ENCODE measurements at regions not wholly inside any gene's neighbourhood (a gene's known extent, or its start where the extent isn't known, plus 50 kb on each side); places are given as distances from the start of the nearest gene placed in this dataset.

- no peaks in the 10 kb centered on the region for H3K4me1 ChIP-seq (ENCODE audit: insufficient read depth, low read length)
- H3K9ac ChIP-seq (ENCODE audit: low read depth, low read length): no peak overlapping the region
- H3K4me3 ChIP-seq (ENCODE audit: low read length): no peak overlapping the region
- no peaks in the 10 kb centered on the region for H3K36me3 ChIP-seq (ENCODE audit: insufficient read depth, low read length)
- no peaks in the 10 kb centered on the region for H3K9me3 ChIP-seq (ENCODE audit: insufficient read depth, low read depth, low read length)
- H3K27ac ChIP-seq (ENCODE audit: low read depth, low read length): no peak overlapping the region
- H3K27me3 ChIP-seq (ENCODE audit: insufficient read depth, low read length): no peaks in the 10 kb centered on the region
- WGBS: 89% methylated on average over 3 of the region's 4 CpGs
Observed at GRCh38 chrX:107530141-107530540, 80.7 kb downstream of the FRMPD3 start.

- no peaks in the 10 kb centered on the region for H3K36me3 ChIP-seq (ENCODE audit: insufficient read depth, low read length)
- no peak overlapping the region for H3K27ac ChIP-seq (ENCODE audit: low read depth, low read length)
- H3K9me3 ChIP-seq (ENCODE audit: insufficient read depth, low read depth, low read length): no peaks in the 10 kb centered on the region
- H3K9ac ChIP-seq (ENCODE audit: low read depth, low read length): no peak overlapping the region
- 31% methylated on average over 5 of the region's 6 CpGs for WGBS
- no peaks in the 10 kb centered on the region for H3K4me1 ChIP-seq (ENCODE audit: insufficient read depth, low read length)
- H3K27me3 ChIP-seq (ENCODE audit: insufficient read depth, low read length): no peaks in the 10 kb centered on the region
- H3K4me3 ChIP-seq (ENCODE audit: low read length): no peak overlapping the region
Observed at GRCh38 chrX:107537815-107538214, 88.4 kb downstream of the FRMPD3 start.

- Histone ChIP-seq H3K9ac (ENCODE audit: low read depth, low read length) (no peak overlapping the region), H3K27me3 (ENCODE audit: insufficient read depth, low read length) (no peaks in the 10 kb centered on the region), H3K36me3 (ENCODE audit: insufficient read depth, low read length) (no peaks in the 10 kb centered on the region), H3K4me1 (ENCODE audit: insufficient read depth, low read length) (no peaks in the 10 kb centered on the region), H3K4me3 (ENCODE audit: low read length) (no peak overlapping the region), H3K9me3 (ENCODE audit: insufficient read depth, low read depth, low read length) (no peaks in the 10 kb centered on the region), H3K27ac (ENCODE audit: low read depth, low read length) (no peak overlapping the region)
- WGBS: 92% methylated on average over 1 of the region's 1 CpG
Observed at GRCh38 chrX:107541244-107541643, 87.1 kb upstream of the PRPS1 start.

GRCh38 chrX:107542040-107542439, 86.3 kb upstream of the PRPS1 start:
- H3K9ac ChIP-seq (ENCODE audit: low read depth, low read length): no peak overlapping the region
- H3K27ac ChIP-seq (ENCODE audit: low read depth, low read length): no peak overlapping the region
- no peak overlapping the region for H3K4me3 ChIP-seq (ENCODE audit: low read length)
- no peaks in the 10 kb centered on the region for H3K9me3 ChIP-seq (ENCODE audit: insufficient read depth, low read depth, low read length)
- no peaks in the 10 kb centered on the region for H3K36me3 ChIP-seq (ENCODE audit: insufficient read depth, low read length)
- no peaks in the 10 kb centered on the region for H3K27me3 ChIP-seq (ENCODE audit: insufficient read depth, low read length)
- H3K4me1 ChIP-seq (ENCODE audit: insufficient read depth, low read length): no peaks in the 10 kb centered on the region

GRCh38 chrX:107542500-107542899, 85.8 kb upstream of the PRPS1 start:
- Histone ChIP-seq H3K36me3 (ENCODE audit: insufficient read depth, low read length) (no peaks in the 10 kb centered on the region), H3K4me3 (ENCODE audit: low read length) (no peak overlapping the region), H3K27ac (ENCODE audit: low read depth, low read length) (no peak overlapping the region), H3K27me3 (ENCODE audit: insufficient read depth, low read length) (no peaks in the 10 kb centered on the region), H3K9me3 (ENCODE audit: insufficient read depth, low read depth, low read length) (no peaks in the 10 kb centered on the region), H3K4me1 (ENCODE audit: insufficient read depth, low read length) (no peaks in the 10 kb centered on the region), H3K9ac (ENCODE audit: low read depth, low read length) (no peak overlapping the region)
- 14% methylated on average over 2 of the region's 2 CpGs for WGBS

- Histone ChIP-seq H3K27me3 (ENCODE audit: insufficient read depth, low read length) (no peaks in the 10 kb centered on the region), H3K4me3 (ENCODE audit: low read length) (no peak overlapping the region), H3K9me3 (ENCODE audit: insufficient read depth, low read depth, low read length) (no peaks in the 10 kb centered on the region), H3K9ac (ENCODE audit: low read depth, low read length) (no peak overlapping the region), H3K4me1 (ENCODE audit: insufficient read depth, low read length) (no peaks in the 10 kb centered on the region), H3K27ac (ENCODE audit: low read depth, low read length) (no peak overlapping the region), H3K36me3 (ENCODE audit: insufficient read depth, low read length) (no peaks in the 10 kb centered on the region)
- WGBS: 91% methylated on average over 7 of the region's 7 CpGs
Observed at GRCh38 chrX:107547621-107548020, 80.7 kb upstream of the PRPS1 start.

GRCh38 chrX:107548775-107549174, 79.5 kb upstream of the PRPS1 start:
- Histone ChIP-seq H3K9ac (ENCODE audit: low read depth, low read length) (no peak overlapping the region), H3K27ac (ENCODE audit: low read depth, low read length) (no peak overlapping the region), H3K4me3 (ENCODE audit: low read length) (no peak overlapping the region), H3K9me3 (ENCODE audit: insufficient read depth, low read depth, low read length) (no peaks in the 10 kb centered on the region), H3K36me3 (ENCODE audit: insufficient read depth, low read length) (no peaks in the 10 kb centered on the region), H3K27me3 (ENCODE audit: insufficient read depth, low read length) (no peaks in the 10 kb centered on the region), H3K4me1 (ENCODE audit: insufficient read depth, low read length) (no peaks in the 10 kb centered on the region)
- WGBS: 93% methylated on average over 3 of the region's 3 CpGs

- H3K9ac ChIP-seq (ENCODE audit: low read depth, low read length): no peak overlapping the region
- H3K36me3 ChIP-seq (ENCODE audit: insufficient read depth, low read length): no peaks in the 10 kb centered on the region
- 85% methylated on average over 5 of the region's 5 CpGs for WGBS
- no peak overlapping the region for H3K27ac ChIP-seq (ENCODE audit: low read depth, low read length)
- no peaks in the 10 kb centered on the region for H3K4me1 ChIP-seq (ENCODE audit: insufficient read depth, low read length)
- no peaks in the 10 kb centered on the region for H3K27me3 ChIP-seq (ENCODE audit: insufficient read depth, low read length)
- H3K9me3 ChIP-seq (ENCODE audit: insufficient read depth, low read depth, low read length): no peaks in the 10 kb centered on the region
- no peak overlapping the region for H3K4me3 ChIP-seq (ENCODE audit: low read length)
Observed at GRCh38 chrX:107549504-107549903, 78.8 kb upstream of the PRPS1 start.

GRCh38 chrX:107551546-107551945, 76.8 kb upstream of the PRPS1 start:
- Histone ChIP-seq H3K4me3 (ENCODE audit: low read length) (no peak overlapping the region), H3K36me3 (ENCODE audit: insufficient read depth, low read length) (no peaks in the 10 kb centered on the region), H3K9me3 (ENCODE audit: insufficient read depth, low read depth, low read length) (no peaks in the 10 kb centered on the region), H3K4me1 (ENCODE audit: insufficient read depth, low read length) (no peaks in the 10 kb centered on the region), H3K9ac (ENCODE audit: low read depth, low read length) (no peak overlapping the region), H3K27ac (ENCODE audit: low read depth, low read length) (no peak overlapping the region), H3K27me3 (ENCODE audit: insufficient read depth, low read length) (no peaks in the 10 kb centered on the region)
- 92% methylated on average over 7 of the region's 7 CpGs for WGBS

- H3K9me3 ChIP-seq (ENCODE audit: insufficient read depth, low read depth, low read length): no peaks in the 10 kb centered on the region
- no peaks in the 10 kb centered on the region for H3K4me1 ChIP-seq (ENCODE audit: insufficient read depth, low read length)
- H3K27ac ChIP-seq (ENCODE audit: low read depth, low read length): no peak overlapping the region
- 88% methylated on average over 1 of the region's 1 CpG for WGBS
- no peaks in the 10 kb centered on the region for H3K36me3 ChIP-seq (ENCODE audit: insufficient read depth, low read length)
- no peak overlapping the region for H3K9ac ChIP-seq (ENCODE audit: low read depth, low read length)
- H3K27me3 ChIP-seq (ENCODE audit: insufficient read depth, low read length): no peaks in the 10 kb centered on the region
- no peak overlapping the region for H3K4me3 ChIP-seq (ENCODE audit: low read length)
Observed at GRCh38 chrX:107552930-107553329, 75.4 kb upstream of the PRPS1 start.

- H3K9ac ChIP-seq (ENCODE audit: low read depth, low read length): no peak overlapping the region
- H3K36me3 ChIP-seq (ENCODE audit: insufficient read depth, low read length): no peaks in the 10 kb centered on the region
- no peaks in the 10 kb centered on the region for H3K9me3 ChIP-seq (ENCODE audit: insufficient read depth, low read depth, low read length)
- H3K4me1 ChIP-seq (ENCODE audit: insufficient read depth, low read length): peaks cover 6% of the 10 kb centered on the region; the same call in 1 of the 2 replicates
- no peak overlapping the region for H3K27ac ChIP-seq (ENCODE audit: low read depth, low read length)
- H3K4me3 ChIP-seq (ENCODE audit: low read length): no peak overlapping the region
- WGBS: 100% methylated on average over 3 of the region's 3 CpGs
- H3K27me3 ChIP-seq (ENCODE audit: insufficient read depth, low read length): no peaks in the 10 kb centered on the region
Observed at GRCh38 chrX:107556967-107557366, 71.3 kb upstream of the PRPS1 start.

GRCh38 chrX:107559506-107559905, 68.8 kb upstream of the PRPS1 start:
- Histone ChIP-seq H3K9me3 (ENCODE audit: insufficient read depth, low read depth, low read length) (no peaks in the 10 kb centered on the region), H3K4me1 (ENCODE audit: insufficient read depth, low read length) (peaks cover 31% of the 10 kb centered on the region), H3K9ac (ENCODE audit: low read depth, low read length) (no peak overlapping the region), H3K4me3 (ENCODE audit: low read length) (no peak overlapping the region), H3K27ac (ENCODE audit: low read depth, low read length) (no peak overlapping the region), H3K36me3 (ENCODE audit: insufficient read depth, low read length) (no peaks in the 10 kb centered on the region), H3K27me3 (ENCODE audit: insufficient read depth, low read length) (no peaks in the 10 kb centered on the region)

Data from HUES64 (cell line).